NCI-H1417 treated with DMSO at 0.1 percent for 48 hours (cell line): ENCODE measurements at regions not wholly inside any gene's neighbourhood (a gene's known extent, or its start where the extent isn't known, plus 50 kb on each side); places are given as distances from the start of the nearest gene placed in this dataset.
"Not testable (repeated sequence)": the region's sequence is repeated elsewhere in the genome, so short reads cannot be mapped to it uniquely, and the experiment has no call there.

Source experiments
- DNase-seq: peaks from one replicate; lab custom pipeline; 2025; lab: John Stamatoyannopoulos, UW

DNA sequence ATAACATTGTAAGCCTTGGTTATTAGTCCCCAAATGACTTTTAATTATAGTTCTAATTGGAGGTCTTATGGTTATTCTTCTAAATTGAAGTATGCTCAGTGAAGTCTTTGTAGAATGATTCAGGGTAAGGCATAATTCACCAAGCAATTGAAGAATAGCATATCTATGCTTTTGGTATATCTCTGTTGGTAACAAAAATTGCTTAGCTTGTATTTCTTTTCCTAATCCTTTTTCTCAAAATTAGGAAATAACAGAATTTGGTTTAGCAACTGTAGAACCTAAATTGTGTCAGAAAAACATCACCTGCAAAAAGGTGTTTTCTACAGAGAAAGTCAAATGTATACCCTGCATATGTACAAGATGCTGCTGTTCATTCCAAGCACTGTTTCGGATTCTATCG is 189.2 kb upstream of the EPHA4 start:
- DNase-seq = no peak

DNA sequence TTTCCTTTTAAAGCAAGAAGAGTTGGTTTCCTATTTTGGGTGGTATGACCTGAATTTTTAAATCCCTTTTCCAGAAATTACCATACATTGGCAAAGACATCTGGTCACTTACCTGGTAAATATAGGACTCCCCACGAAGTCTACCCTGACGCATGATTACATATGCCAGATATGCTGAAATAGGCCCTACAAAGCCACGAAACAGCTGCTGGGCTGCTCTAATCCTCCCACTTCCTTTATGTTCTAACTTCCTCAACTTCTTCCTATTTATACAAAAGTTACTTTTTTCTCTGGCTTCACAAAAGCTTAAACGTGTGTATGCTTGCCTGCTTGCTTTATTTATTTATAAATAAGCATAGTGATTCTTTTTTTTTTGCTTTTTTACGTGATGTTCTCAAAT is 186.0 kb upstream of the EPHA4 start:
- no peak for DNase-seq

DNA sequence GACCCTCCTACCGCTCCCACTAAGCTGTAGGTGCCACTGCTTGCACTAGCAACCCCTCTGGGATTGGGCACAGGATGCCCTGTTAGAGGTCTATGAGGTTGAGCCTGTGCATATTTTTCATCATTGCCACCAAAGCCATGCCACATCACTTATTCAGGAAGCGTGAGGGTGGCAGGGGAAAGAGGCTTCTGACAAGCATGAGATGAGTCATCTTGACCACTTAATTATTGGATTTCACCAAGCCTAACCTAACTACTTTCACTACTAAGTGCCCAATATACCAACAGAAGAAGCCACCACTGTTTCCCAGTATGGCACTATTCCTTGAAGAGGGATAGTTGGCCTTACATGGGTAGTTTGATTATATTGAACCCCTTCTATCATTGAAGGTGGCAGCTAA is 181.3 kb upstream of the EPHA4 start:
- no peak for DNase-seq

DNA sequence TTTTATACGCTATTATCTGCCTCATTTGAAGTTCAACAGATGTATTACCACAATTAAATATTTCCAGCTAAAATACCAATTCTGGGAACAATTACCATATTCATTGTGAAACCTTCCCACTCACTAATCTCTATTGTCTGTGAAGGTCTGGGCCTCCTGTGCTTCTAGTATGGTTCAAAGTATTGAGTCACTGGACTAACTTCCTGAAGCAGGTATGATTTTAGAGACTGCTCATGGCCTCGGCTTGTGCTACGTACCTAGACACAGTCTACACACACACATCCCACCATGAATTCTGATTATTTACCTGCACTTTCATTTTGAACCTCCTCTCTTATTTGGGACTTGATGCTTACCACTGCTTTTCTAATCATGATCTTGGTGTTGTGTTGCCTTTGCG is 180.7 kb upstream of the EPHA4 start:
- DNase-seq = no peak

DNA sequence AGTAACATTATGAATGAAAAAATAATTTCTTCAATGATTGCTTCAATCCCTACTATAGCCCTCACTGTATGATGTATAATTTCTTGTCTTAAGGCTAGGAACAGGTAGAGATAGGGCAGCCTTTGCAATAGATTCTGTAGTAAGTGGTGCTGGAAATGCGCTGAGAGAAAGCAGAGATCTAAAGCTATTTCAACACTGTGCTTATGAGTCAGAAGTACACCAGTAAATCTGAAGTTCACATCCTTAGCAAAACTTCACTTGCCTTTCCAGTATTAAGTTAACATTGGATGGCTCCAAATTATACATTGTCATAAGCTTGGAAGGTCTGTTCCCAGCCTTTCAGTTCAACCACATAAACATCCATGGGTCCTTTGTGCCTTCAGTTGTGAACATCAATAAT is 178.2 kb upstream of the EPHA4 start:
- no peak for DNase-seq

DNA sequence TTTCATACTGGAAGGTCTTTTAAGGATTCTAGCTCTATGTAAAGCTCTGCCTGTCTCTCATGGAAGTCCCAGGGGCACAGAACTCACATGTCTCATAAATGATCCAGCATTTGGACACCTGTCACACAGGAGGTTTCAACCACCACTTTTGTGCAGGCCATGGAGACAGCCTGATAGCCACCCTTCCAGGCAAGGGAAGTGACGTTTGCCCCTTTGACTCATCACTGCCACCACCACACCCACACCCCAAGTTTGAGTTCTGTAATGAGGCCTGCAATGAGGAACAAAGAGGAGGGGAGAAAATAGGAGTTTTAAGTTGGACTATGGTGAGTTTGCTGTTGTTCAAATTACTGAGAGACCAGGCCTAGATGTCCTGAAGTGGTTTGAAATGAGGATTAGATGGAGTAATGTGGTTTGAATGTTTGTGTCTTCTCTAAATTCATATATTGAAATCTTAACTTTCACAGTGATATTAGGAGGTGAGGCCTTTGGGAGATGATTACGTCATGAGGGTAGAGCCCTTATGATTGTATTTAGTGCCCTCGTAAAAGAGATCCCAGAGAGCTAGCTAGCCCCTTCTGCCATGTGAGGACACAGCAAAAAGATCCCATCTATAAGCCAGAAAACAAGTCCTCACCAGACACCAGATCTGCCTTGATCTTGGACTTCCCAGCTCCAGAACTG is 175.3 kb upstream of the EPHA4 start:
- DNase-seq = no peak

DNA sequence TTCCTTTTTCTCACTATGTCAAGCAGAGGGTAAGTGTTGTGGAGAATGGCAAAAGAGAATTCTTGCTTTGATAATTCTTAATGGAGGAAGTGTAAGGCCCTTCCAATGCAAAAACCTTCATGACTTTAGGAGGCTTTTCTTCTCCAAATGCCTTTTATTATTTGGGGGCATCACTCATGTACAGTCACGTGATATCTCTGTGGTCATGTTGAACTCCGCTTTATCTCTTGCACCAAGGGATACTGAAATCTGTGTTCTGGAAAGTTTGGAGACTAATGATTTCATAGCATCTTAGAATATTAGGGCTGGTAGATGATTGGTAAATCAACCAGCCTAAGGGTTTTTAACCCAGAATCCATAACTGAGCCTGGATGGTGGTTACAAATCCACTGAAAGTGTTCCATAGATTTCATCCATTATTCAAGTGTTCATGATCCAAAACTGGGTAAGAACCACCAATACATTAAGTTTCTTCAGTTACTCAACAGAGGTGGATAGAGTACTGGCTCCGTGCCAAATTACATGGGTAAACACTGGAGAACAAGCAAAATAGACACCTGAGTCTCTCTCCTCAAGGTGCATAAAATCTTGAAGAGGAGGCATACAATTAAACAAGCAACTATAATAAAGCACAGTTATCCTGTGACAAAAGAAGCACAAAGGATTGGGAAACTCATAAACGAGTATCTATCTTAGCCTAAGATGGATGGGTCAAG is 169.6 kb upstream of the EPHA4 start:
- no peak for DNase-seq

DNA sequence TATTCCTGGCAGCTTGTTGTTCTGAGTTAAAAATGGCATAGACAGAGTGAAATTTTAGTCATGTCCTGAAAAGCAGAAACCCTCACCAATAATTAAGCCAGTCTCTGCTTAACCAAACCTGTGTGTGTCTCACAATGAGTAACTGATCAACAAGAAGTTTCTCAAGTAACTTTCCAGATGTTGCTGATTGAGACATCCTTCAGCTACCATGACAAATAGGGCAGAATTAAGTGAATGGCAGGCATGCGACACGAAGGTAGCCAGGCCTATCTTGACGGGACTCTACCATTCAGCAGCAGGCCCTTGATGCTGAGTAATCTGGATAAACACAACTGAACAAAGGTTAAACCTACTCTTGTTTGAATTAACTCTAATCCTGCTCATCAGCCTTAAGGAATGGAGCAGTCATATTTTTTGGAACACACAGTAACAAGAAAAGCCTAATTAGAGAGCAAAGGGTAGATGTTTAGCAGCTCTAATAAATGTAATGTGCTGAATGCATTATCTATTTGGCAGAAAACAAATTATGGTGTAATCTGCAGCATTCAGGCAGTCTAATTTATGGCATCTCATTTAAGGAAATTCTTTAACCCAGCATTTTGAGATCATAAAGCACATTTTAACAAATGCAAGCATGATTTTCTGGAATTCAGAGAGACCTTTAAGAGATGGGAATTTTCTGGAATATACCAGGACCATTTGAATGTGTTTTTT is 159.5 kb upstream of the EPHA4 start:
- no peak for DNase-seq

DNA sequence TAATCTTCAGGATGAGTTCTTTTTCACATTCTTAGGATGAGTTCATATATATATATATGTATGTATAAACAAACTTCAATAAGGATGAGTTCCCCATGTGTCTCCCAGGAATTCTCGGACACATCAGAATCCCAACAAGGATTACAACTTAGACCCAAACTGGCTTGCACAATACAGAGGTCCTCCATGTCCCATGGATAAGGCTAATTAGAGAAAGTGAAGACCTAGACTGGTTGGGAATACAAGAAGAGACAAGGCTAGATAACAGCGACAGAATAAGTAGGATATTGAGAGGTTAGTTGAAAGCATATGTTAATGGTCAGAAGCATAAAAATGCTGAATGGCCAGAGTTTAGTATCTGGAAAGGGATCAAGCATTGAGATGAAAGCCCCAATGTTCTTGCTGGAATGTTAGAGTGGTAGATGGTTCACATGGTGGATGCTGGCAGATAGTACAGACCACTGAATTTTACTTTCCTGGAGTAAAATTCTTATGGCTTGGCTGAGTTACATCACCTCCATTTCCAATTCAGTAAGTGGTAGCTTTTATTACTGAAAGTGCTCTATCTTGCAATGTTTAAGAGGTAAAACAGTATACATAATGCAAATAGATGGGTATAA is 154.9 kb upstream of the EPHA4 start:
- DNase-seq = no peak

DNA sequence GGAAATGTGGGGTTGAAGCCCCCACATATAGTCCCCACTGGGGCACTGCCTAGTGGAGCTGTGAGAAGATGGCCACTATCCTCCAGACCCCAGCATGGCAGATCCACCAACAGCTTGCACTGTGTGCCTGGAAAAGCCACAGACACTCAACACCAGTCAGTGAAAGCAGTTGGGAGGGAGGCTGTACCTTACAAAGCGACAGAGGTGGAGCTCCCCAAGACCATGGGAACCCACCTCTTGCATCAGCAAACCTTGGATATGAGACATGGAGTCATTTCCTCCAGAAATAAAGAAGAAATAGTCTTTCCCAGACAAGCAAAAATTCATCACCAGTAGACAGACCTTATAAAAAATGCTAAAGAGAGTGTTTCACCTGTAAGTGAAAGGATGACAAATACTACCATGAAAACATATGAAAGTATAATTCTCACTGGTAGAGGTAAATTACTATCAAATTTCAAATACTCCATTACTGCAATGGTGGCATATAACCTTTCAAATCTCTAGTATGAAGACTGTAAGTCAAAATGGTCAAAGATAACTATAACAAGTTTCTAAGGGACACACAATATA is 152.6 kb upstream of the EPHA4 start:
- no peak for DNase-seq

DNA sequence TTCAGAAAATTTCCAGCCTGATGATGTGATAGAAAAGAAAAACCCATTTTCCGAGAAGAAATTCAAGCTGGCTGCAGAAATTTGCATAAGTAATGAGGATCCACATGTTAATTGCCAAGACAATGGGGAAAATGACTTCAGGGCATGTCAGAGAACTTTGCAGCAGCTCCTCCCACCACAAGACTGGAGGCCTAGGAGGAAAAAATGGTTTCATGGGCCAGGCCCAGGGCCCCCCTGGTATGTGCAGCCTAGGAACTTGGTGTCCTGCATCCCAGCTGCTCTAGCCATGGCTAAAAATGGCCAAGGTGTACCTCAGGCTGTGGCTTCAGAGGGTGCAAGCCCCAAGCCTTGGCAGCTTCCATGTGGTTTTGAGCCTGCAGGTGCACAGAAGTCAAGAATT is 152.0 kb upstream of the EPHA4 start:
- not testable (repeated sequence) for DNase-seq

DNA sequence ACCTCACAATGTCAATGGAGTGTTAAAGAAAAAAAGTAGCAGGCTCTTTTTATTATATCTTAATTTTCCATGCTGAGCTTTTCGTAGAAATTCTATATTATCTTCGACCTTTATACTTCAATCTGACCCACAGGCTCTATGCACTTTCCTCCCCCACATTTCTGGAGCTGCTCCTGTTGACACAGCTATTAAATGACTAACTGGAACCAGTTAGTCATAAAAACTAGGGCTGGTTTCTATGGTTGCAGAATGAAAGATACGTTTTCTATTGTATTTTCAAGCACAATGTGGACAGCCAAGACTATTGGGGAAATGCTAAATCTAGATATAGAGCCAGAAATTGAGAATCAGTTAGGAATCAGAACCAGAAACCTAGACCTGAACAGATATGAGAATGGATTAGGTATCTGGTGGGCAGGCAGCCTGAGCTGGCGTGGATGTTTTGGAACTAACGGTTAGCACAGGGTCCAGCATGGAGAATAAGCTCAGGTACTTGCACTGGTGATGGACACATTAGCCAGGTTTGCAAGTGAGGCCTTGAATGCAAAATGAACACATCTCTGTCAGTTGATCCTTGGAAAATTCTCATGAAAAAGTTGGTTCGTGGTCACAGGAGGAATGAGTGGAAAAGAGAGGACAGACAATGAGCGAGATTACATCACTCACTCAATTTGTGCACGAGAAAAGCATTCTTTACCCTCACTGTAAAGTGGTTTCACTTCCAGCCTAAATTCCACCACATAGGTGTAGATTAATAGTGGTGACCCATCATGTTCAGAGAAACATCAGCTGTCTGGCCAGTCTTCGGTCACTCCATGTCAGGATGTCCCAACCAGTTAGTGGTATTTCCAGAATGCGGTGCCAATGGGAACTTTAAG is 144.6 kb upstream of the EPHA4 start:
- no peak for DNase-seq

DNA sequence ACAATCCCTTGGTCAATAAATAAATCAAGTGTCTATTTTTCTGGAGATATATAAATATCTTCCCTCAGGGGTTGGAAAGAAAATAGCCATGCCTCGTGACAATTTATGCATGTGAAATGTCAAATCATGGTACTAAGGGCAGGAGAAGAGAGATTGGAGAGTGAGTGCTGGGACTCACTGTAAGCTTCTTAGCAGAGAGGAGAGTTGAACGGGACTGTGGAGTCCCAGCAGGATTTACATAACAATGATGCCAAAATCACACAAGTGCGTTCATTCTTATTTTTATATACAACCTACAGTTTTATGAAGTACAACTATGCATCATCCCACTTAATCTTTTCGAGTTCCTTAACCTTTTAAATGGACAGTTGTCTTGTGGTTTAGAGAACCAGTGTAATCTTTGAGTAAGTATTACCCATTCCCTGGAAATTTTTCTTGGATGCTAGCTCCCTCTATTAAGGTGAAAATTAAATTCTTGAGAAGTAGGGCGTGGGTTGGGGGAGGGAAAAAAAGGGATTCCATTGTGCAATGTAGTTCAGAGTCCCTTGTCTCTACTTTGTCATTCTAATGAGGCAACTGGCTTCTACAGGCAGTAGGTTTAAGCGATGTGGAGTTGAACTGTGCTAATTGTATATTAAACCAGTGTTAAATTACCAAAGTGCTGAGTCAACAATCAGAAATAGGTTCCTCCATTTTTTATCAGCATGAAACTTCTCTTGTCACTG is 143.6 kb upstream of the EPHA4 start:
- no peak for DNase-seq

DNA sequence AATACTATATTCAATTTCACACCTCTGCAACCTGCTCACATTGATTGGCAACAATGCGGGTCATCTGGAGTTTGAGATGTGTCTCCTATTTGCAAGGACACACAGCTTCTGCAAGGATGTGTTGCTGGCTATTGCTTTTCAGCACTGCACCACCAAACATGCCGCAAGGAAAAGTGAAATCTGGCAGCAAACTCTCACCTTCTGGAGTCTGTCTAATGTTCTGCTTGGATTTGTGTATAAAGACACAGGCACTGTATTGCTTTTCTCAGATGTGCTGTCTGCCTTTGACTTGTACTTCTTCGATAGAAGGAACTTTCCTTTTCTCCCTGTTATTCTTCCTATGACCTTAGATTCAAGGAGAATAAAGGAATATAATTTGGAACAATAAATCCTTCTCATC is 138.6 kb upstream of the EPHA4 start:
- no peak for DNase-seq

DNA sequence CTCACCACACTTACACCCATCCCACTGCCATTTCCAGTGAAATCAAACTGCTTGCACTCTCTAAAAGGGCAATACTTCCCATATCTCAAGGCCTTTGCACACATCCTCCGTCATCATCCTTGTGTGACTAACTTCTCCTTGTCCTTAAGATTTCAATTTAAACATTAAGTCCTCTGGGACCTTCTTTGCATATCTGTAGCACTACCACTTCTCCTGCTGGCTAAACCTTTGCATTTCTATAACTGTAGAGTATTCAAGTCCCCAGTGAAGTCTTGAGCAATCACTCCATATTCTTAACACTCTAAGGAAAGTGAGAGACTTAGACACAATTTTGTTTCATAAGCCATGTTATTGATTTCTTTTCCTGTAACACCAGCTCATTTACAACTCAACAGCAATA is 136.8 kb upstream of the EPHA4 start:
- DNase-seq = no peak

DNA sequence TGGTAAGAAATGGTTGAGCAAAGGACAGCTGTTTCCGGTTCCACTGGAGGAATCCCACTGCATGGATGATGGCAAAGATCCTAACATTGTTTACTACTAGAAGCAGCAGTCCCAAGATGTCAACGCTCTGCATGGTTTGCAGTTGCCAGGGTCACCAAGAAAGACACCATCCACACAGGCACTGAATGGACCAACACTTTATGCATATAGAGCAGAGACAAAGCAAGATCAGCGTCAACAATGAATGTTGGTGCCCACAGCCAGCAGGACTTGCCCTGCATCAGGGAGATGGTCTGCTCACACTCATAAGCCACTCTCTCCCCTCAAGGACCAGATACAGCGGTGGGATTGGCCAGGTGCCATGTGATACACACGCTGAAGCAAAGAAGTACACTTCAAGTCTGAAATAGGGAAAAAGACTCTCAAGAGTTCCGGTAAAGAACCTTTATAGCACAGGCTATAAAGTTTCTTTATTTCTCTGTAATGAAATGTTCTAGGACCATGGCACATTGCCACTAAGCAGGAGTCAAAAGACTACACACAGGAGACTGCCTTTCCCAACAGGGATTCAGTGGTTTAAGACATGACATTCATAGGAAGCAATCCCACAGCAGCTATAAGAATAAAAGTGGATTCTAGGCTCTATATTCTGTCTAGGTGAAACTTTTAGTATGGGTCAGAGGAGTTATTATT is 133.2 kb upstream of the EPHA4 start:
- DNase-seq = no peak

DNA sequence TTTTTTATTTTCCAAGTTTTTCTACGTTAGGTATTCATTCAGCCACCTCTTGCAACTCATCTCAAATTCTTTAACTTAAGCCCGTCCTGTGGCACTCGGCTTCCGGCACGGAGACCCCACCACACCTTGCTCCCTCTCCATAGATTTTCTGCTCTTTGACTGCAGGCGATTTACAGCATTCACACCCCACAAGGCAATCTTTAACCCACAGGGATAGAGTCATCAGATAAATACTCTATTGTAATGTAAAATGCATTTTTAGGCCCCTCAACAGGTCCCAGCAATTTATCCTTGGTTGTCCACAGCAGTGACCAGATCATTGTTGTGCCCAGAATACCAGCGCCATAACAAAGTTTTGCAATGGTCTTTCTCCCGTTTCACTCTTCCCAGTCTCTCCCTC is 132.3 kb upstream of the EPHA4 start:
- DNase-seq = no peak

DNA sequence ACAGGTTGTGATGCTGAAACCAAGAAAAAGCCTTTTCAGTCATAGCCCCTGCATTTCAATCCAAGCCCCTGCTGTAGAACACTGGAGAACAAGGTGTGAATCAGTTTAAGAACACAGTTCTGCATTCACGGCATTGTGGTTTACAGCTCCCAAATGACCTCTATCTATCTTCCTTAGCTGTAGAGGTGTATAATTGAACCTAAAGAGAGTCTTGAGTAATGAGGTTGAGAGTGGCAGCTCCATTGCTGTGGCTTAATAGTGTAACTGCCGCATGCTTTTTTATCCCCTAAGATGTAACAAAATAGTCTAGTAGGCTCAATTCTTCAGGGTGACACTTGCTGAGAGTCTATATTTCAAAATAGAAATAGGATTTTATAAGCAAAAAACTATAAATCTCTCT is 121.3 kb upstream of the EPHA4 start:
- DNase-seq = no peak

DNA sequence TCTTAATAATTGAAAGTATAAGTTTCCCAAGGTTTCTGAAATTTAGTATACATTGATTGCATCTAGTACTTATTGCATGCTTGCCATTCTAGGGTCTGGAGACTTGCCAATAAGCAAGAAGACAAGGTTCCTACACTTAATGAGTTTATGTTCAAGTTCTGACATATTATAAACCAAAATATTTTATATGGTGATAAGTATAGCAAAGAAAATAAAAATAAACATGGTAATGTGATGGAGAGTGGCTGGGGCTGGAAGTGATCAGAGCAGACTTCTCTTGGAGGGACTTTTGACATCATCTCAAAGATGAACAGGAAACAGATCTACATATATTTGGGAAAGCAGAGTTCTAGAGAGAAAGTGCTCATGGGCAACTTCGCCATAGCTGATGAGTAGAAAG is 119.5 kb upstream of the EPHA4 start:
- no peak for DNase-seq

DNA sequence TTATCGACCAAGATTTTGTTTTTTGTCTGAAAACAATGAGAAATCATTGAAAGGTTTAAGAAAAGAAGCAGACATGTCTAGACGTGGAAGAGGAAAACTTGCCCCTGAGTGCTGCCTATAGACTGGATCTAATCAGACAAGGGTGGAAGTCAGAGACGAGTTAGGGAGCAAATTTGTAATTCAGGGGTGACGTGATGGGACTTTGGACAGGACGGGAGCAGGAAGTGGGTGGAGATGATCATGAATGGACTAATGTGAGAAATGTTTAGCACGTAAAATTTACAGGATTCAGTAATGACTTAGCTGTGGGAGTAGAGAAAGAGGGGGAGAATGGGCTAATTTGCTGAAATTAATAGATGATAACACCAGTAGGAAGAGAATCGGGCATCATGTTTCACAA is 117.0 kb upstream of the EPHA4 start:
- DNase-seq = no peak
